GM18867 (cell line): ENCODE measurements at regions not wholly inside any gene's neighbourhood (a gene's known extent, or its start where the extent isn't known, plus 50 kb on each side); places are given as distances from the start of the nearest gene placed in this dataset.

Source experiments
- ATAC-seq: cut with Tn5 transposase; IDR thresholded peaks from one replicate; pipeline ENCODE4 v1.9.1; 2021; ENCODE audit warnings: mild to moderate bottlenecking, moderate library complexity; ENCODE audit not compliant: unreplicated experiment

GRCh38 chr12:28814246-28814645 is 334.8 kb upstream of the FAR2 start:
- ATAC-seq, result no peak

GRCh38 chr12:28817524-28817923 is 331.6 kb upstream of the FAR2 start:
- no peak for ATAC-seq

GRCh38 chr12:28824193-28824846 is 324.8 kb upstream of the FAR2 start:
- no peak for ATAC-seq

GRCh38 chr12:28824849-28825248 is 324.2 kb upstream of the FAR2 start:
- no peak for ATAC-seq

GRCh38 chr12:28826766-28827165 is 322.3 kb upstream of the FAR2 start:
- ATAC-seq, result no peak

GRCh38 chr12:28827861-28828260 is 321.2 kb upstream of the FAR2 start:
- ATAC-seq, result no peak

GRCh38 chr12:28828318-28828717 is 320.8 kb upstream of the FAR2 start:
- no peak for ATAC-seq

GRCh38 chr12:28830491-28830890 is 318.6 kb upstream of the FAR2 start:
- ATAC-seq, result no peak

- ATAC-seq, result peak; percentile 65
These were observed 304.4 kb upstream of the FAR2 start for GRCh38 chr12:28844718-28845117.

- no peak for ATAC-seq
These were observed 297.3 kb upstream of the FAR2 start for GRCh38 chr12:28851781-28852180.

- ATAC-seq, result no peak
These were observed 293.2 kb upstream of the FAR2 start for GRCh38 chr12:28855761-28856310.

- no peak for ATAC-seq
These were observed 291.7 kb upstream of the FAR2 start for GRCh38 chr12:28857369-28857768.

- no peak for ATAC-seq
These were observed 289.5 kb upstream of the FAR2 start for GRCh38 chr12:28859551-28859950.

- no peak for ATAC-seq
These were observed 283.3 kb upstream of the FAR2 start for GRCh38 chr12:28865776-28866175.

GRCh38 chr12:28866296-28866695 is 282.8 kb upstream of the FAR2 start:
- no peak for ATAC-seq

- ATAC-seq, result no peak
These were observed 282.2 kb upstream of the FAR2 start for GRCh38 chr12:28866715-28867503.

- no peak for ATAC-seq
These were observed 280.7 kb upstream of the FAR2 start for GRCh38 chr12:28868414-28868813.

GRCh38 chr12:28869197-28869596 is 279.9 kb upstream of the FAR2 start:
- ATAC-seq, result no peak

GRCh38 chr12:28870839-28871440 is 278.1 kb upstream of the FAR2 start:
- ATAC-seq, result no peak

- peak; percentile 74 for ATAC-seq
These were observed 276.3 kb upstream of the FAR2 start for GRCh38 chr12:28872654-28873268.

GRCh38 chr12:28874758-28875157 is 274.3 kb upstream of the FAR2 start:
- ATAC-seq, result no peak
